PC-3 (cell line): ENCODE measurements at regions not wholly inside any gene's neighbourhood (a gene's known extent, or its start where the extent isn't known, plus 50 kb on each side); places are given as distances from the start of the nearest gene placed in this dataset.

Experiments
- ATAC-seq: fragments of 200-7000 bp; cut with Tn5 transposase; 2 replicates; pipeline ENCODE4 v1.9.1; 2020; ENCODE audit warnings: mild to moderate bottlenecking, moderate library complexity
- BruUV-seq: library from RNA; stranded (reverse); fragments of 400-500 nt; replicated peaks from 2 replicates; lab custom pipeline; 2021; lab: Mats Ljungman, UMichigan
- CTCF ChIA-PET: fragments of 300-600 bp; sonication (Branson Sonifier 250); formaldehyde crosslinking; loops from one replicate; lab custom pipeline; 2022; ENCODE audit warnings: antibody characterized with exemption; lab: Charles Lee
- POLR2A ChIA-PET: fragments of 300-600 bp; sonication (Branson Sonifier 250); formaldehyde crosslinking; loops from one replicate; lab custom pipeline; 2022; ENCODE audit warnings: antibody characterized with exemption; ENCODE audit not compliant: unreplicated experiment; lab: Charles Lee
- DNase-seq: peaks from one replicate; pipeline ENCODE4 v3.0.0-alpha.2; 2015
- H2AFZ ChIP-seq: fragments of 300-600 bp; sonication (generic); 2 replicates; pipeline ENCODE4 v1.6.0; 2016; ENCODE audit warnings: antibody characterized with exemption, low read length
- H3F3A ChIP-seq: fragments of 300-600 bp; sonication (generic); one replicate; pipeline ENCODE4 v1.6.0; 2017; ENCODE audit warnings: antibody characterized with exemption, low read length, control low read depth, mild to moderate bottlenecking; ENCODE audit not compliant: unreplicated experiment
- H3K27ac ChIP-seq: fragments of 300-600 bp; sonication (generic); 2 replicates; pipeline ENCODE4 v1.5.1; 2016; ENCODE audit warnings: mild to moderate bottlenecking, low read length
- H3K27me3 ChIP-seq: fragments of 300-600 bp; sonication (generic); 2 replicates; pipeline ENCODE4 v1.6.1; 2016; ENCODE audit warnings: low read length, mixed read lengths
- H3K36me3 ChIP-seq: fragments of 300-600 bp; sonication (generic); 2 replicates; pipeline ENCODE4 v1.6.1; 2016; ENCODE audit warnings: low read depth, mixed run types, low read length, mixed read lengths
- H3K4me1 ChIP-seq: fragments of 300-600 bp; sonication (generic); 2 replicates; pipeline ENCODE4 v1.5.1; 2016; ENCODE audit warnings: low read length; ENCODE audit not compliant: insufficient read depth
- H3K4me2 ChIP-seq: fragments of 300-600 bp; sonication (generic); 2 replicates; pipeline ENCODE4 v1.6.0; 2016; ENCODE audit warnings: low read length
- H3K4me3 ChIP-seq: fragments of 300-600 bp; sonication (generic); 2 replicates; pipeline ENCODE4 v1.5.1; 2016; ENCODE audit warnings: mild to moderate bottlenecking, low read length, mixed read lengths
- H3K79me2 ChIP-seq: fragments of 300-600 bp; sonication (generic); 2 replicates; pipeline ENCODE4 v1.6.1; 2017; ENCODE audit warnings: low read length, mixed read lengths
- H3K9ac ChIP-seq: fragments of 300-600 bp; sonication (generic); 2 replicates; pipeline ENCODE4 v1.6.0; 2016; ENCODE audit warnings: mild to moderate bottlenecking, low read length
- H3K9me2 ChIP-seq: fragments of 300-600 bp; sonication (generic); replicated peaks from 2 replicates; pipeline ENCODE4 v1.6.1; 2016; ENCODE audit warnings: mixed run types, low read length, mixed read lengths
- H3K9me3 ChIP-seq: fragments of 300-600 bp; sonication (generic); 2 replicates; pipeline ENCODE4 v1.6.1; 2016; ENCODE audit warnings: low read length, mixed read lengths
- H4K20me1 ChIP-seq: fragments of 300-600 bp; sonication (generic); 2 replicates; pipeline ENCODE4 v1.6.1; 2016; ENCODE audit warnings: low read length, mixed read lengths
- EZH2 ChIP-seq: fragments of 300-600 bp; sonication (generic); IDR thresholded peaks from one replicate; pipeline ENCODE4 v1.6.1; 2017; ENCODE audit warnings: antibody characterized with exemption, mild to moderate bottlenecking, low read length; ENCODE audit not compliant: unreplicated experiment
- EZH2phosphoT487 ChIP-seq: fragments of 300-600 bp; sonication (generic); IDR thresholded peaks from 2 replicates; pipeline ENCODE4 v1.6.1; 2018; ENCODE audit warnings: mild to moderate bottlenecking, antibody characterized with exemption, low read length, borderline replicate concordance
- intact Hi-C: fragments of 100-400 bp; cut with micrococcal nuclease; formaldehyde crosslinking; loops from 2 replicates; pipeline ENCODE4 v1.9.0; 2023
- TF ChIP-seq, protein P1 (sequence below): fragments of 300-600 bp; sonication (generic); conservative IDR thresholded peaks from 2 replicates; pipeline ENCODE4 v1.5.1; 2017; ENCODE audit warnings: antibody characterized with exemption, low read depth, mild to moderate bottlenecking, low read length

DNA sequence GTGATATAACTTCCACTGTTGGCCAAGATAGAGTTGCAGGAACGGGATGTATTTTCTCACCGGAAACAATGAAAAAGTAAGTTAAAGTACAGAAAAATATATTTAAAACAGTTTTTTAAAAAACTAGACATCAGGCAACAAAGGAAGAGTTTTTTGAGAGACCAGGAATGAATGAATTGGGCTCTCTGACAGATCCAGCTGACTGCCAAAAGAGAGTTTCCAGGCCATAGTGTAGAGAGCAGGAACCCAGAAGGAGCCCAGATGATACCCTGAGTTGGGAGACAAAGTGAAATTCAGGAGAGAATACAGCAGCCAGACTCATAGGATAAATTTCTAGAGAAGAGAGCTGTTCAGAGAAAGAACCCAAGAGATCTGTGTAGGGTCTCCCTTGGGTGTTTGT is 362.6 kb upstream of the SMIM21 start:
- no peak overlapping the region for H2AFZ ChIP-seq
- no peak for ATAC-seq
- ChIA-PET CTCF (no interaction called here), POLR2A (no interaction called here)
- no peaks in the 10 kb centered on the region for H3K36me3 ChIP-seq
- BruUV-seq = no TSS peak
- H3K27me3 ChIP-seq = peaks cover 47% of the 10 kb centered on the region
- TF ChIP-seq, protein P1, sequence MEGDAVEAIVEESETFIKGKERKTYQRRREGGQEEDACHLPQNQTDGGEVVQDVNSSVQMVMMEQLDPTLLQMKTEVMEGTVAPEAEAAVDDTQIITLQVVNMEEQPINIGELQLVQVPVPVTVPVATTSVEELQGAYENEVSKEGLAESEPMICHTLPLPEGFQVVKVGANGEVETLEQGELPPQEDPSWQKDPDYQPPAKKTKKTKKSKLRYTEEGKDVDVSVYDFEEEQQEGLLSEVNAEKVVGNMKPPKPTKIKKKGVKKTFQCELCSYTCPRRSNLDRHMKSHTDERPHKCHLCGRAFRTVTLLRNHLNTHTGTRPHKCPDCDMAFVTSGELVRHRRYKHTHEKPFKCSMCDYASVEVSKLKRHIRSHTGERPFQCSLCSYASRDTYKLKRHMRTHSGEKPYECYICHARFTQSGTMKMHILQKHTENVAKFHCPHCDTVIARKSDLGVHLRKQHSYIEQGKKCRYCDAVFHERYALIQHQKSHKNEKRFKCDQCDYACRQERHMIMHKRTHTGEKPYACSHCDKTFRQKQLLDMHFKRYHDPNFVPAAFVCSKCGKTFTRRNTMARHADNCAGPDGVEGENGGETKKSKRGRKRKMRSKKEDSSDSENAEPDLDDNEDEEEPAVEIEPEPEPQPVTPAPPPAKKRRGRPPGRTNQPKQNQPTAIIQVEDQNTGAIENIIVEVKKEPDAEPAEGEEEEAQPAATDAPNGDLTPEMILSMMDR = no peak
- TF ChIP-seq EZH2 (no peak), EZH2phosphoT487 (no peak)
- H3K79me2 ChIP-seq = no peaks in the 10 kb centered on the region
- intact Hi-C loops = no loop called here
- H4K20me1 ChIP-seq = no peaks in the 10 kb centered on the region
- no peaks in the 10 kb centered on the region for H3K9me2 ChIP-seq
- H3F3A ChIP-seq = no peaks in the 10 kb centered on the region
- H3K4me3 ChIP-seq = no peak overlapping the region
- no peak overlapping the region for H3K27ac ChIP-seq
- H3K9ac ChIP-seq = no peak overlapping the region
- no peaks in the 10 kb centered on the region for H3K9me3 ChIP-seq
- no peaks in the 10 kb centered on the region for H3K4me1 ChIP-seq
- no peak overlapping the region for H3K4me2 ChIP-seq
- DNase-seq = no peak

DNA sequence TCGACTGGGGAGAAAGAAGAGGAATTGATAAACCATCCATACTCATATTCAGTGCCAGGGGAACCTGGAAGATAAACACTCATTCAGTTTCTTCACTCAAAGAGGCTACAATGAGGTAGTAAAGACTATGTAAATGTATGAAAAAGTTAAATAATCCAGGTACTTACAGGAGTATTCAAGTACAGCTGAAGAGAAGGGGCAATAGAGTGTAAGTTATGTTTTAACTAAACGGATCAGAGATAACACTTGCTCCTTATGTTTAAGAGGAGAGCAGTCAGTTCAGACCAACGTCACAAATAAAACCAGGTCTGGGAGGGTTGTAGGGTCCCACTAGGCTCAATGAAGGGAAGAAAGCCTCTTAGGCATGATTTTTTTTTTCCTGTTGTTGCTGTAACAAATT is 358.3 kb upstream of the SMIM21 start:
- intact Hi-C loops = no loop called here
- CTCF ChIA-PET = no interaction called here
- Histone ChIP-seq H3K27me3 (peaks cover 86% of the 10 kb centered on the region), H4K20me1 (no peaks in the 10 kb centered on the region), H3K9me2 (no peaks in the 10 kb centered on the region), H3F3A (no peaks in the 10 kb centered on the region), H3K9ac (no peak overlapping the region), H3K79me2 (no peaks in the 10 kb centered on the region), H3K4me2 (no peak overlapping the region), H2AFZ (no peak overlapping the region), H3K4me3 (no peak overlapping the region), H3K9me3 (no peaks in the 10 kb centered on the region), H3K36me3 (no peaks in the 10 kb centered on the region), H3K4me1 (no peaks in the 10 kb centered on the region), H3K27ac (no peak overlapping the region)
- DNase-seq = no peak
- POLR2A ChIA-PET = no interaction called here
- no peak for ATAC-seq
- TF ChIP-seq EZH2phosphoT487 (no peak), EZH2 (no peak)
- TF ChIP-seq, protein P1 = no peak
- no TSS peak for BruUV-seq

DNA sequence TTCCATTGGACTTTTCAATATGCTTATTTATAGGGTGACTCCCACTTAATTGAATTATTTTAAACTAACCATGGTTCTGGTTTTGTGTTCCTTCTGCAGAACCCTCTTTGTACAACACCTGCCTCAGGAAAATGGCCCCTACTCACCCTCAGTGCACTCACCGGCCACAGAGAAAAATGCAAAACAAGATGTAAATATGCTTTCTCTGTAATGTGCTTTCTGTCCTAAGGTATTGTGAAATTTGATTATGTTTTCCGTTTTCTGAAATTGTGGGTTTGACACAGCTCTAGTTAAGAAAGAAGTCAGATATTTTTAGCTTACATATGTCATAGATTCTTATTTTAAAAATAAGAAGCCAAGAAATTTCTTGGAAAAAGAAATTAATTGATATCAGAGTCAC is 357.7 kb upstream of the SMIM21 start:
- intact Hi-C loops = no loop called here
- H3K4me1 ChIP-seq = no peaks in the 10 kb centered on the region
- no peak overlapping the region for H3K4me2 ChIP-seq
- no peak for DNase-seq
- no peaks in the 10 kb centered on the region for H3K9me2 ChIP-seq
- H4K20me1 ChIP-seq = no peaks in the 10 kb centered on the region
- CTCF ChIA-PET = no interaction called here
- TF ChIP-seq, protein P1 = no peak
- no peak for TF ChIP-seq EZH2phosphoT487
- TF ChIP-seq EZH2 = no peak
- no peak overlapping the region for H2AFZ ChIP-seq
- H3K9me3 ChIP-seq = no peaks in the 10 kb centered on the region
- H3K27ac ChIP-seq = no peak overlapping the region
- H3K9ac ChIP-seq = no peak overlapping the region
- POLR2A ChIA-PET = no interaction called here
- ATAC-seq = no peak
- BruUV-seq = no TSS peak
- H3K4me3 ChIP-seq = no peak overlapping the region
- H3K27me3 ChIP-seq = peaks cover 93% of the 10 kb centered on the region
- no peaks in the 10 kb centered on the region for H3K36me3 ChIP-seq
- no peaks in the 10 kb centered on the region for H3K79me2 ChIP-seq
- no peaks in the 10 kb centered on the region for H3F3A ChIP-seq
